Adrenal gland (tissue), 5 donors: ENCODE measurements at regions not wholly inside any gene's neighbourhood (a gene's known extent, or its start where the extent isn't known, plus 50 kb on each side); places are given as distances from the start of the nearest gene placed in this dataset.

Source experiments
- POLR2A ChIP-seq, 2 donors: fragments of 450-650 bp; IDR thresholded peaks; one replicate each; pipeline ENCODE4 v1.6.1; 2017; ENCODE audit warnings: antibody characterized with exemption in 2 of 2, mild to moderate bottlenecking in 2 of 2, moderate library complexity in 1 of 2
- TF ChIP-seq, protein P1 (sequence below), 6 experiments: fragments of 450-650 bp in 4 of 6; fragments of 200-600 bp in 2 of 6; sonication (generic) in 1 of 6; IDR thresholded peaks; 1 replicate in 5 of 6; 2 replicates in 1 of 6; pipeline versions ENCODE4 v1.5.1 to v1.8.0; 2016 to 2021; ENCODE audit warnings: antibody characterized with exemption in 6 of 6, mild to moderate bottlenecking in 2 of 6, moderate library complexity in 1 of 6
- donor health status: DM: no; HTN: no; CAD: no.

DNA sequence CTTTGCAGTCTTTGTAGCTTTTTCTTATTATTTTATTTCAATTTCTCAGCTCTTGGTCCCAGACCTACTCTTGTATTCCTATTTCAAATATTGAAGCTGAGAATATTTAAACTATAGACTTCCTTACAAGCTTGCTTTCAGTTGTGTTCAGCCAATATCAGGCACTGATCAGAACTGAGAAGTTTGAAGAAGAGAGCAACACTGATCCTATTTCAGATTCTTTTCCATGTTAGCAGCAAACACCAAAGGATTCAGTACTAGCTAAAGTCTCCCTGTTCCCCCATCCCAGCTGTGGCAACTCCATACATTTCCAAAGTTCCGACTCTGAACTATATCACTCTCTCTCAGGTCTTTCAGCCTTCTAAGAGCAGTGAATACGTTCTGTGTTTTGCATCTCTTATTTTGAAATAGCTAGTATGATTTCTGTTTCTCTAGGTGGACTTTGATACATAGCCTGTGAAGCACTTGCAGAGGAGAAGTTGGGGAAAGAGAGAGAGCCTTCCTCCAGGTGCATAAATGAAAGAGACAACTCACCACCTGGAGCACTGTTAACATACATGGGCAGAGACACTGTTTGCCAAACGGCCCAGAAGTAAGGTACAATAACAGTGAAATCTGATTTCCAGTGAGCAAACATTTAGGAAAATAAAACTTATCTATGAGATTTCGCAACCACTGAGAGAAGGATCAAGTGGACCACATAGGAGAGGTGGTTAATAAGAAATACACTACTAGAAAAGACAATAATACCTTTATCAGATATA is 135.0 kb upstream of the ZNF804A start:
- TF ChIP-seq, protein P1, sequence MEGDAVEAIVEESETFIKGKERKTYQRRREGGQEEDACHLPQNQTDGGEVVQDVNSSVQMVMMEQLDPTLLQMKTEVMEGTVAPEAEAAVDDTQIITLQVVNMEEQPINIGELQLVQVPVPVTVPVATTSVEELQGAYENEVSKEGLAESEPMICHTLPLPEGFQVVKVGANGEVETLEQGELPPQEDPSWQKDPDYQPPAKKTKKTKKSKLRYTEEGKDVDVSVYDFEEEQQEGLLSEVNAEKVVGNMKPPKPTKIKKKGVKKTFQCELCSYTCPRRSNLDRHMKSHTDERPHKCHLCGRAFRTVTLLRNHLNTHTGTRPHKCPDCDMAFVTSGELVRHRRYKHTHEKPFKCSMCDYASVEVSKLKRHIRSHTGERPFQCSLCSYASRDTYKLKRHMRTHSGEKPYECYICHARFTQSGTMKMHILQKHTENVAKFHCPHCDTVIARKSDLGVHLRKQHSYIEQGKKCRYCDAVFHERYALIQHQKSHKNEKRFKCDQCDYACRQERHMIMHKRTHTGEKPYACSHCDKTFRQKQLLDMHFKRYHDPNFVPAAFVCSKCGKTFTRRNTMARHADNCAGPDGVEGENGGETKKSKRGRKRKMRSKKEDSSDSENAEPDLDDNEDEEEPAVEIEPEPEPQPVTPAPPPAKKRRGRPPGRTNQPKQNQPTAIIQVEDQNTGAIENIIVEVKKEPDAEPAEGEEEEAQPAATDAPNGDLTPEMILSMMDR (IDR thresholded peaks at IDR 0.05): no peak
- no peak for TF ChIP-seq POLR2A (IDR thresholded peaks at IDR 0.05)
